NCI-H82 (cell line): ENCODE measurements at regions not wholly inside any gene's neighbourhood (a gene's known extent, or its start where the extent isn't known, plus 50 kb on each side); places are given as distances from the start of the nearest gene placed in this dataset.
A peak's percentile ranks its signal among the peaks of the same experiment; 100 is the strongest.
"Not testable (repeated sequence)": the region's sequence is repeated elsewhere in the genome, so short reads cannot be mapped to it uniquely, and the experiment has no call there.

Experiments used
- DNase-seq: peaks from one replicate; lab custom pipeline; 2025; lab: John Stamatoyannopoulos, UW

DNA sequence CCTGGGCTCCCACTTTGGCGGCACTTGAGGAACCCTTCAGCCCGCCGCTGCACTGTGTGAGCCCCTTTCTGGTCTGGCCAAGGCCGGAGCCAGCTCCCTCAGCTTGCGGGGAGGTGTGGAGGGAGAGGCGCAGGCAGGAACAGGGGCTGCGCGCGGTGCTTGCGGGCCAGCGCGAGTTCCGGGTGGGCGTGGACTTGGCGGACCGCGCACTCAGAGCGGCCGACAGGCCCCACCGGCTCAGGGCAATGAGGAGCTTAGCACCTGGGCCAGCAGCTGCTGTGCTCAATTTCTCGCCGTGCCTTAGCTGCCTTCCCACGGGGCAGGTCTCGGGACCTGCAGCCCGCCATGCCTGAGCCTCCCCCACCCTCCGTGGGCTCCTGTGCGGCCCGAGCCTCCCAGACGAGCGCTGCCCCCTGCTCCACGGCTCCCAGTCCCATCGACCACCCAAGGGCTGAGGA is 324.8 kb downstream of the RAD51AP2 start:
- not testable (repeated sequence) for DNase-seq

DNA sequence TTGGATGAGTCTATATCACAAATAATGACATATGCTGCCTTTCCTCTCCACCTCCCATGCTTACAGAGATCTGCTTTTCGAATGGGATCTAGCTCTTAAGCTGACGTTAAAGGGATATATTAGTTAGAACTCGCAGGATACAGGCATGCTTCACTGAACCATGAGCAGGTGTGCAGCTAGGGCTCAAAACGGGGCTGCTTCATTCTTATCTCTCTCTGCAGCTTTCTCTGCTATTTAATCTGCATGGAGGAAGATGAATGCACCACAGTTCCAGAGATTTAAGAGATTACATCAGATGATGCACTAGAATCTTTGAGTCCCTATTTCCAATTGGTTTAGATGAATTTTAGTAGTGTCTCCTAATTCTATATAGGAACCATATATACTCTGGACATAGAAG is 327.0 kb downstream of the RAD51AP2 start:
- DNase-seq = peak; percentile 91

DNA sequence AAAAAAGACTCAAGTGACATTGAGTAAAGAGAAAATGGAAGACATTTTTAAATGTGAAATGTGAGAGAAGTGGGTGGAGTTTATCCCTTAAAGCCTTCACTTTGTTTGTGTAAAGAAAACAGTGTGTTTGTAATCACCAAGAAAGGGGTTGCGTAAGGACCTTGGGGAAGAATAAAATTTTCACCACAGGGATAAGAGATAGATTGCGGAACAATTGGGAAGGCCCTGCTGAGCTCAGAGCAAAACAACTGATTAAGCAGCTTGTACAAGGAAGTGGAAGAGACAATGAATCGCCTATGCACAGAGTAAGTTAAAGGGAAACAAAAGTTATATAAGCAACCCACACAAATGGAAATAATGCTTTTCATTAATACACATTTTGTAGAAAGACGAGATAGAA is 327.7 kb downstream of the RAD51AP2 start:
- no peak for DNase-seq

DNA sequence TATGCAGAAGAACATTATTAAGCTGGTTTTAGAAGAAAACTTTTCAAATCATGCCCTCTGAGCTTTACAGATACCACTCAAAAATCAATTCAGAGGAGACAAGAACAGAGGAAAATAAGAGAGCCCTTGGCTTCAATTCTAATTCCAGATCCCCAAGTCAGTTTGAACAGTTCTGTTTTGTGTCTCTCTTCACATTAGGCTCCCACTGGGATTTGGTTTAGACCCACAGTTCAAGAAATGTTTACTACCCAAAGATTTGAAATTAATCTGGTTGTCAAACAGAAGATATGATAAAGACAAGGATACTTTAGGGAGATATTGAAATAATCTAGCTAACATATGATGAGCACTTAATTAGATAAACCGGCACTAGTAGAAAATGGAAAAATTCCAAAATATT is 329.5 kb downstream of the RAD51AP2 start:
- DNase-seq = no peak

DNA sequence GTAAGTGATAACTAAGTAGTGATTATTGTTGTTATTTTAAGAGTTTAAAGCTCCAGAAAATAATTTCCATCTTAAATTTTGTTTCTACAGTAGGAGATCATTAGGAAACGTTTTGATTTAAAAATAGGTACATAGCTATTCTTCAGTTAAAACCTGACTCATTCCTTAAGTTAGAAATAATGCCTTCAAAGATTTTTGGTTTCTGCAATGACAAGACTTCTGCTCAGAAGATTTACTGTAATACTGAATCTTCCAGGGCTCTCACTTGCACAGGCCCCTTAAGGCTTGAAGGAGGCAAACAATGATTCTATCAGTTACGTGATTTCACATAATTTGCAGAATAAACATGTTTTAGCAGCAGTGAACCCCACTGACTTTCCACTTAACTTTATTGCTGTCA is 333.7 kb downstream of the RAD51AP2 start:
- DNase-seq = no peak

DNA sequence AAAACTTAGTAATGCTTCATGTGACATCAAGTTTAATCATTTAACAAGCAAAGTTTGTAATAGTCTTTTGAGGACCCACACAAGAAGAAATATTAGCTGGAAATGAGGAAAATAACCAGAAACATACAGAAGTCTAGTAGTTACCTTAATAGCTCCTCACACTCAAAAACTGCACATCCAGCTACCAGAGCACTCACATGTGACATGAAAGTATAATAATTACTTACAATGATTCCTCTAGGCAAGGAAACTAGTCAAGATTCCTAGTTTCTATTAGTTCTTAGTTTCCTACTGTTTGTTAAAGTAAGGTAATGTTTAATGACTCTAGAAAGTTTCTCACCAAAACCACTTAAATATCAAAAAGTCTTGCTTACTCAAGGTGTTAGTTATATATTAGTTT is 335.8 kb downstream of the RAD51AP2 start:
- DNase-seq = no peak

DNA sequence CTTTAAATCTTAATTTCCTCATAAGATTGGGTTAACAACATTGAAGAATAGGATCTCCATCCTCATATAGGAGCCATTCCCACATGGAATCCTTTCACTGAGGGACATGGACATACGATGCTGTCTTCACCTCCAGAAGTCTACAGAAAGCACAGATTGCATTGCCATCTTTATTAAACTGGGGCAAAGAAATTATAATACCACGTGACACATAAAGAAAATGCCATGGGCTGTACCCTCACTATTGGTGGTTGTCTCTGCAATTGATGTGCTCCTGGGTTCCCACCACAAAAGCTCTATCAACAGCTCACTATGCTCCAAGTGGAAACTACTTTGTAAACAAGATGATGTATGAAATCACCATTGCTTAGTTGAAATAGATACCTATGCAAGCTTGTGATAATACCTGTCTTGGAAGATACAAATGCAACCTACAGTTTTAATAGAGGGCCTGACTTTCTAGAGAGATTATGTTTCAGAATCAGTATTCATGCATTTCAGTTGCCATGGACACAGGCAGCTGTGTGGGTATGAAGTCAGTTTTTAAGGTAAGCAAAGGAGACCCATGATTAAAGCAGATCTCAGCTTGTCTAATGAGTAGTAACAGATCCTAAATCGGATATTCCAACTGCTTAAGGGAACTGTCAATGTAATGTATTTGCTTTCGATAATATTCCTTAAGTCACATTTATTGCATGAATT is 337.0 kb downstream of the RAD51AP2 start:
- DNase-seq = no peak

- DNase-seq = no peak
Observed at GRCh38 chr2:17179145-17179808, 339.0 kb downstream of the RAD51AP2 start.

- no peak for DNase-seq
Observed at GRCh38 chr2:17177088-17177487, 341.2 kb downstream of the RAD51AP2 start.

DNA sequence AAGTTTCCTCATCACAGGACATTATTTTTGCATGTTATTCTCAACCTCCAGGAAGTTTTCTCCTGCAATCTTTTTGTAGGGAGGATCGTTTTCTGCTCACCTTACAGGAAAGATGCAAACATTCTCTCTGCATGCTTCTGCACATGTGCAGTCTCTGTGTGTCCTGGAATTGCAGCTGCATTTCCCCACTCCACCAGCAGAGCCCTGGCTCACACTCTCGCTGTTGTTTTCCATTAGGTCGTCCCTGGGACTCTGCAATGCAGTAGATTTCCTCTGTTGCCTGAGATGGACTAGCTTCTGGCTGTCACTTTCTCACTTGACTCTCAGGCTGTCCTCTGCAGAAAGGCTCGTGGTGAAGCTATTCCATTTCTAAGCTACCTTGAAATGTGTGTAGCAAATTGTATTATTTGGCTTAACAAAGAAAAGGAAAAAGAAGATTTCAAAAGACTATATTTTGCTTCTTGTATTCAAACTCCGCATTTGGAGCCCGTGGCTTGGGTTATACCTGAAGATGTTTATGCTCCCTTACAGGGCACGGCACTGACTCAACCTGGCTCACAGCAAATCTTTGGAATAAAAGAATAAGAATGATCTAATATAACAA is 346.7 kb downstream of the RAD51AP2 start:
- peak; percentile 71 for DNase-seq

- no peak for DNase-seq
Observed at GRCh38 chr2:17166506-17166905, 351.7 kb downstream of the RAD51AP2 start.

DNA sequence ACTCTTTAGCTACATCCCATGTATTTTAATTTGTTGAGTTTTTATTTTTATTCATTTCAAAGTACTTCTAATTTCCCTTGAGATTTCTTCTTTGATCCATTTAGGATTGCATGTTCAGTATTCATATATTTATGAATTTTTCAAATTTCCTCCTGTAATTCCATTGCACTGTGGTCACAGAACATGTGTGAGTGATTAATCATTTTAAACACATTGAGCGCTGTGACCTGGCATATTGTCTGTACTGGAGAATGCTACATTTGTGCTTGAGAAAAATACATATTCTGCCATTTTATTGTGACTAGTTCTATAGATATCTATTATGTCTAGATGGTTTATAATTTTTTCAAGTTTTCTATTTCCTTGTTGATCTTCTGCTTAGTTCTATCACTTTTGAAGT is 353.7 kb downstream of the RAD51AP2 start:
- DNase-seq = no peak

DNA sequence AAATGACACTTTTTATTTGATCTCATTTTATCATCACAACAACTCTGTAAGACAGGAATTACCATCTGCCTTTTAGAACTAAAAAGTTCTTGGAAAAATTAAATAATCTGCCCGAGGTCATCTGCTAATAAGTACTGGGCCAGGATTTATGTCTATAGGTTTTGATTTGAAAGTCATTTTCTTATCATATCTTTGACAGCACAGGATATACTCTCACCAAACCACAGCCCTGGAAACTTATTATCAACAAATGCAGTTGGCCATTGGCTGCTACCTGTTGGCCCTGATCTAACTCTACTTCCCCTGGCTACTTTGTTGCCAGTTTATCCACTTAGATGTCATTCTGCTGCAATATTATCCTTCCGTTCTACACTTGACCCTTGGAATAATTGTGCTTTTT is 354.6 kb downstream of the RAD51AP2 start:
- no peak for DNase-seq

DNA sequence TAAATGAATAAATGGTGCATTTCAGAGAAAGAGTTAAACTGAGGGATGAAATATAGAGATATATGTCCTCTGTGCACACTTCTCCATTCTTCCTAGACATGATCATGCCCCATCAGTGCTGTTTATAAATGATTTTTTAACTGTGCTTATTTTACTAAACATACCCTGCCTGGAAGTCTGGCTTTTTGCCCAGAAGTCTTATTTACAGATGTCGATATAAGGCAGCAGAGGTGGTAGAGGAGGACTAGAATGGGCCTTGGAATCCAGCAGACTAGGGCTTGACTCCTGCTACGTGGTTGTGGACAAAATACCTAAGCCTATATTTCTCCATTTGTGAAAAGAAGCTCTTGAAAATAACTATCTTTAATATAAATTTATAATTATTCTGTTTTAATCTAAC is 355.5 kb downstream of the RAD51AP2 start:
- no peak for DNase-seq

GRCh38 chr2:17160594-17160993 is 357.6 kb downstream of the RAD51AP2 start:
- DNase-seq = no peak

GRCh38 chr2:17156086-17156485 is 362.2 kb downstream of the RAD51AP2 start:
- no peak for DNase-seq

DNA sequence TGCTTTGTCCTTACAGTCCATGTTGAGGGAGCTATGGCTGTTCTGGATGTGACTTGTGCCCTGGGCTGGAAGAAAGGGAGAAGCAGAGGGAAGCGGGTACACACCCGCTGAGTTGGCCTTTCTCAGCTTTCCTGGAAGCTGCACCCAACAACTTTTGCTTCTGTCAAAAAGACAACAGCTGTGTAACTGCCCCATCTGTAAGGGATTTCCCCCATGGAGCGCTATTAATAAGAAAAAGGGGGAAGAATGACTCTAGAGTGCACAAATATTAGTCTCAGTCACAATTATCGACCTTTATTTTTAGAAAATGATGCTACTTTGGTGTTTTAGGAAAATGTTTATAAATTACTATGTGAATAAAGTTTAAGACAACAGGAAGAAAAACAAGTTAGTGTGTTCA is 368.3 kb downstream of the RAD51AP2 start:
- DNase-seq = no peak

- peak; percentile 45 for DNase-seq
Observed at GRCh38 chr2:17148407-17149145, 369.7 kb downstream of the RAD51AP2 start.

DNA sequence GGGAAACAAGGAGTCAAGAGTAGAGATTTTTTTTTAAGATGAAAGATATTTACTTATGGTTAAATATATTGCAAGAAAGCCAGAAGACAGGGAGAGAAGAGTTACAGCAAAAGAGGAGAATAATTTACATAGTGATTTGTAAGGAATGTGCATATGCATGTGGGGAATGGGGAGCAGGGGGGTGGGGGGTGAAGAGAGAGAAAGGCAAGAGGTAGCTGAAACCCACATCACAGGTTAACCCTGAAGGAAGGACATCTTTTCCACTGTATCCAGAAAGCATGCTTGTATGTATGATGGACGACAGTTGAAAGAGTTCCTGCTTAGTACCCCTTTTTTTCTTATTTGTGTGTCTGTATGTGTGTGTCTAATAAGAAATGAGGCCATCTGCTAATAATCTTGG is 371.9 kb downstream of the RAD51AP2 start:
- no peak for DNase-seq

DNA sequence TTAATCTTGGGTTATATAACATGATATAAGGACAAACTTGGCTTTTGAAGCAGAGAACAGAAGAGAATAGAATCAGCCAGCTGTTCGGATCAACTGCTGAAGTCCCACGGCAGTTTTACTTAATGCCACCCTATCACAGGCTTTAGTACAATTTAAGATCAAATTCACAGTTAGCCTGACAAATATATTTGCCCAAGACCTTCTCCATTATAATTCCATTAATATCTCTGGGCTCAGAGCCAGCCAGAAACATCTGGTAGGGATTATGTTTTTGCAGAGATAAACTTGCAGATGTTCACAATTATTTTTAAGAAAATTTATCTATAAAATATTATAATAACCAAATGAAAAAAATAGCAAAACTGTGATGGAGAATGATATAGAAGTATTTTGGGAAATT is 381.4 kb downstream of the RAD51AP2 start:
- DNase-seq = peak; percentile 64

GRCh38 chr2:17136231-17136630 is 382.0 kb downstream of the RAD51AP2 start:
- peak; percentile 6 for DNase-seq

- DNase-seq = no peak
Observed at GRCh38 chr2:17135619-17136018, 382.6 kb downstream of the RAD51AP2 start.
